Loucy (cell line): ENCODE measurements at regions not wholly inside any gene's neighbourhood (a gene's known extent, or its start where the extent isn't known, plus 50 kb on each side); places are given as distances from the start of the nearest gene placed in this dataset.

Source experiments
- H2AFZ ChIP-seq: fragments of 200-600 bp; sonication (generic); 2 replicates; pipeline ENCODE4 v1.6.0; 2016; ENCODE audit warnings: antibody characterized with exemption, mild to moderate bottlenecking, low read length, moderate library complexity
- H3F3A ChIP-seq: fragments of 200-600 bp; 2 replicates; pipeline ENCODE4 v1.6.0; 2016; ENCODE audit warnings: antibody characterized with exemption, low read depth, mild to moderate bottlenecking
- H3K27me3 ChIP-seq: fragments of 200-600 bp; sonication (generic); 2 replicates; pipeline ENCODE4 v1.6.1; 2014; ENCODE audit warnings: low read length, mild to moderate bottlenecking; ENCODE audit not compliant: insufficient read depth, poor library complexity, severe bottlenecking
- H3K36me3 ChIP-seq: fragments of 200-600 bp; sonication (generic); 2 replicates; pipeline ENCODE4 v1.6.1; 2016; ENCODE audit warnings: low read length; ENCODE audit not compliant: insufficient read depth
- H3K4me1 ChIP-seq: fragments of 200-600 bp; sonication (generic); 2 replicates; pipeline ENCODE4 v1.5.1; 2014; ENCODE audit warnings: low read length, mild to moderate bottlenecking; ENCODE audit not compliant: insufficient read depth, poor library complexity, severe bottlenecking
- H3K4me2 ChIP-seq: fragments of 200-600 bp; sonication (generic); 2 replicates; pipeline ENCODE4 v1.6.0; 2014; ENCODE audit warnings: antibody characterized with exemption, low read length, low read depth, mild to moderate bottlenecking; ENCODE audit not compliant: poor library complexity, severe bottlenecking
- H3K4me3 ChIP-seq: fragments of 200-600 bp; sonication (generic); 2 replicates; pipeline ENCODE4 v1.5.1; 2014; ENCODE audit warnings: low read length, mild to moderate bottlenecking, mixed read lengths; ENCODE audit not compliant: poor library complexity, severe bottlenecking
- H3K79me2 ChIP-seq: fragments of 200-600 bp; sonication (generic); 2 replicates; pipeline ENCODE4 v1.6.1; 2014; ENCODE audit warnings: low read length; ENCODE audit not compliant: insufficient read depth
- H3K9ac ChIP-seq: fragments of 200-600 bp; sonication (generic); 2 replicates; pipeline ENCODE4 v1.6.0; 2014; ENCODE audit warnings: mild to moderate bottlenecking, low read depth, low read length, moderate library complexity; ENCODE audit not compliant: poor library complexity, severe bottlenecking
- H3K9me2 ChIP-seq: fragments of 200-600 bp; sonication (generic); replicated peaks from 2 replicates; pipeline ENCODE4 v1.6.1; 2016; ENCODE audit warnings: low read depth, low read length, mixed read lengths
- H3K9me3 ChIP-seq: fragments of 200-600 bp; sonication (generic); 2 replicates; pipeline ENCODE4 v1.6.1; 2014; ENCODE audit warnings: mild to moderate bottlenecking, antibody characterized with exemption, low read length, low read depth; ENCODE audit not compliant: insufficient read depth
- H4K20me1 ChIP-seq: fragments of 200-600 bp; sonication (generic); 2 replicates; pipeline ENCODE4 v1.6.0; 2014; ENCODE audit warnings: antibody characterized with exemption, low read length, mild to moderate bottlenecking; ENCODE audit not compliant: insufficient read depth, poor library complexity, severe bottlenecking
- EZH2phosphoT487 ChIP-seq: fragments of 200-600 bp; IDR thresholded peaks from 2 replicates; pipeline ENCODE4 v1.6.1; 2018; ENCODE audit warnings: antibody characterized with exemption, mild to moderate bottlenecking, moderate library complexity, borderline replicate concordance
- TF ChIP-seq, protein P1 (sequence below): fragments of 200-600 bp; sonication (generic); conservative IDR thresholded peaks from 2 replicates; pipeline ENCODE4 v1.5.1; 2014; ENCODE audit warnings: mild to moderate bottlenecking, antibody characterized with exemption, low read length

DNA sequence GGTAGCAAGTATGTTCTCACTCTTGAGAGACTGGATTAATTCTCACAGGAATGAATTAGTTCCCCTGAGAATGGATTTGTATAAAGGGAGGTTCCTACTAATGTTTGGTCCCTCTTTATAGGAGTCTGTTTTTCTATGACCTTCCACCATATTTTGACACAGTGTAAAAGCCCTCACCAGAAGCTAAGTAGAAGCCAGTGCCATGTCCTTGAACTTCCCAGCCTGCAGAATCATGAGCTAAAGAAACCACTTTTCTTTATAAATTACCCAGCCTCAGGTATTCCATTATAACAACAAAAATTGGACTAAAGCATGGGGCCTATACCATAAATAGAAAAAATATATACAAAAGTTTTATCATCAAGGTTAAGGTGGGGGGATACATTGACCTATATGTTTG is 227.9 kb upstream of the DTNA start:
- Histone ChIP-seq H3K9me3 (no peaks in the 10 kb centered on the region), H4K20me1 (no peaks in the 10 kb centered on the region), H3K4me2 (no peak overlapping the region), H3K9me2 (no peaks in the 10 kb centered on the region), H2AFZ (no peak overlapping the region), H3K9ac (no peak overlapping the region), H3K79me2 (no peaks in the 10 kb centered on the region), H3F3A (no peaks in the 10 kb centered on the region), H3K4me1 (no peaks in the 10 kb centered on the region), H3K4me3 (no peak overlapping the region), H3K27me3 (no peaks in the 10 kb centered on the region), H3K36me3 (no peaks in the 10 kb centered on the region)
- TF ChIP-seq EZH2phosphoT487 = no peak
- TF ChIP-seq, protein P1, sequence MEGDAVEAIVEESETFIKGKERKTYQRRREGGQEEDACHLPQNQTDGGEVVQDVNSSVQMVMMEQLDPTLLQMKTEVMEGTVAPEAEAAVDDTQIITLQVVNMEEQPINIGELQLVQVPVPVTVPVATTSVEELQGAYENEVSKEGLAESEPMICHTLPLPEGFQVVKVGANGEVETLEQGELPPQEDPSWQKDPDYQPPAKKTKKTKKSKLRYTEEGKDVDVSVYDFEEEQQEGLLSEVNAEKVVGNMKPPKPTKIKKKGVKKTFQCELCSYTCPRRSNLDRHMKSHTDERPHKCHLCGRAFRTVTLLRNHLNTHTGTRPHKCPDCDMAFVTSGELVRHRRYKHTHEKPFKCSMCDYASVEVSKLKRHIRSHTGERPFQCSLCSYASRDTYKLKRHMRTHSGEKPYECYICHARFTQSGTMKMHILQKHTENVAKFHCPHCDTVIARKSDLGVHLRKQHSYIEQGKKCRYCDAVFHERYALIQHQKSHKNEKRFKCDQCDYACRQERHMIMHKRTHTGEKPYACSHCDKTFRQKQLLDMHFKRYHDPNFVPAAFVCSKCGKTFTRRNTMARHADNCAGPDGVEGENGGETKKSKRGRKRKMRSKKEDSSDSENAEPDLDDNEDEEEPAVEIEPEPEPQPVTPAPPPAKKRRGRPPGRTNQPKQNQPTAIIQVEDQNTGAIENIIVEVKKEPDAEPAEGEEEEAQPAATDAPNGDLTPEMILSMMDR = no peak

DNA sequence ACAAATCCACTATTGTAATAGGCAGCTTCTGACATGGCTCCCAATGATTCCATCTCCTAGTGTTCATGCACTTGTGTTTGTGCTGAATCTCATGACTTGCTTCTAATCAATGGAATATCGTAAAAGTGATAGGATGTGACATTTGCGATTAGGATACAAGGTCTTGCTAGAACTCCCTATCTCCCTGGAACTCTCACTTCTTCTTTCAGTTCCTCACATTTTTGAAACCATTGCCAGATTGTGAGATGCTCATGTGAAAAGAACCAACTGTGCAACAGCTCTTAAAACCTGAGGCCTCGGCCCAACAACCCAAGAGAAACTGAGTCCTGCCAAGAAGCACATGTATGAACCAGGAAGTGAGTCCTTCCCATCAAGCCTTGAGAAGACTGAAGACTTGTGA is 226.9 kb upstream of the DTNA start:
- Histone ChIP-seq H4K20me1 (no peaks in the 10 kb centered on the region), H2AFZ (no peak overlapping the region), H3K4me3 (no peak overlapping the region), H3K36me3 (no peaks in the 10 kb centered on the region), H3K27me3 (no peaks in the 10 kb centered on the region), H3K79me2 (no peaks in the 10 kb centered on the region), H3K9me3 (no peaks in the 10 kb centered on the region), H3K4me2 (no peak overlapping the region), H3K9ac (no peak overlapping the region), H3F3A (no peaks in the 10 kb centered on the region), H3K4me1 (no peaks in the 10 kb centered on the region), H3K9me2 (no peaks in the 10 kb centered on the region)
- TF ChIP-seq, protein P1 = no peak
- no peak for TF ChIP-seq EZH2phosphoT487

DNA sequence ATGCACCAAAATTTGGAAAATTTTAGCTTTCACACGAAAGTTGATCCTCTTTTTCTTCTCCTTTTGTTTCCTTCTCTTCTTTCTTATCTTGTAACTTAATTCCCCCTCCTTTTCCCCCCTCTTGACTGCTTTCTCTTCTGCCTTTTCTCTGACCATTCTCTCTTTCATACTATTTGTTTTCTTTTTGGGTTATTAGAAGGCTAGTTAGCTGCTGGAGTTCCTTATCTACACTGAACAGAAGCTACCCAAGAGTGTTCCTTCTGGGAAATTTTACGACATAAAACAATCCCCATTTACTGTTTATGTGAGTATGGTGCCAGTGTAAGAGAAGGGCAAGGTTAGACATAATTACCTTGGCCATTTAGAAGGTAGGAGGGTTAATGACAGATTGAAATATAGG is 218.4 kb upstream of the DTNA start:
- no peaks in the 10 kb centered on the region for H3K36me3 ChIP-seq
- no peak overlapping the region for H3K4me2 ChIP-seq
- no peak overlapping the region for H3K4me3 ChIP-seq
- no peak for TF ChIP-seq EZH2phosphoT487
- TF ChIP-seq, protein P1 = no peak
- H3K9me2 ChIP-seq = no peaks in the 10 kb centered on the region
- no peaks in the 10 kb centered on the region for H4K20me1 ChIP-seq
- H3K27me3 ChIP-seq = no peaks in the 10 kb centered on the region
- no peaks in the 10 kb centered on the region for H3K9me3 ChIP-seq
- no peak overlapping the region for H2AFZ ChIP-seq
- H3K79me2 ChIP-seq = no peaks in the 10 kb centered on the region
- no peaks in the 10 kb centered on the region for H3F3A ChIP-seq
- H3K4me1 ChIP-seq = no peaks in the 10 kb centered on the region
- H3K9ac ChIP-seq = no peak overlapping the region
